GM12878 (cell line): ENCODE measurements at regions not wholly inside any gene's neighbourhood (a gene's known extent, or its start where the extent isn't known, plus 50 kb on each side); places are given as distances from the start of the nearest gene placed in this dataset.

ENCODE experiments used
- ATAC-seq: fragments of 200-7000 bp; cut with Tn5 transposase; 3 replicates; pipeline ENCODE4 v1.9.1; 2020; ENCODE audit warnings: mild to moderate bottlenecking, moderate library complexity
- BruUV-seq: library from RNA; stranded (reverse); fragments of 400-500 nt; replicated peaks from 2 replicates; lab custom pipeline; 2021; lab: Mats Ljungman, UMichigan
- CTCF ChIA-PET: fragments of 300-600 bp; sonication (Branson Sonifier 250); formaldehyde crosslinking; extraction: SDS; loops from one replicate; lab custom pipeline; 2021; ENCODE audit warnings: inconsistent platforms; lab: Yijun Ruan, JAX
- POLR2A ChIA-PET: fragments of 350-600 bp; formaldehyde crosslinking; extraction: SDS; loops from one replicate; lab custom pipeline; 2021; ENCODE audit warnings: inconsistent platforms; lab: Charles Lee
- RAD21 ChIA-PET: fragments of 300-600 bp; sonication (Branson Sonifier 250); formaldehyde crosslinking; loops from one replicate; lab custom pipeline; 2023; ENCODE audit warnings: antibody characterized with exemption; ENCODE audit not compliant: unreplicated experiment; lab: Charles Lee
- SMC1A ChIA-PET: fragments of 300-600 bp; sonication (Branson Sonifier 250); formaldehyde crosslinking; loops from one replicate; lab custom pipeline; 2023; ENCODE audit not compliant: unreplicated experiment, uncharacterized antibody; lab: Charles Lee
- DNase-seq: peaks from one replicate; pipeline ENCODE4 v3.0.0-alpha.2; 2011; ENCODE audit warnings: low read depth, low spot score
- FAIRE-seq: peaks from 3 replicates; lab custom pipeline; 2011; peaks lifted over from hg19 to GRCh38; lab: Jason Lieb, UNC
- H2AFZ ChIP-seq: 2 replicates; pipeline ENCODE4 v1.6.0; 2011; ENCODE audit warnings: low read depth, low read length, control low read depth; ENCODE audit not compliant: control insufficient read depth
- H3K27ac ChIP-seq: 2 replicates; pipeline ENCODE4 v1.5.1; 2011; ENCODE audit warnings: control low read depth; ENCODE audit not compliant: control insufficient read depth, insufficient read depth
- H3K27me3 ChIP-seq, 2 experiments: replicated peaks in 1 of 2; 2 replicates each; pipeline versions ENCODE4 v1.6.0 to v1.6.1; 2011; ENCODE audit warnings: low read length in 1 of 2; ENCODE audit not compliant: control insufficient read depth in 2 of 2, insufficient read depth in 2 of 2
- H3K36me3 ChIP-seq, 2 experiments: 2 replicates each; pipeline ENCODE4 v1.5.1; 2011; ENCODE audit warnings: low read length in 1 of 2; ENCODE audit not compliant: control insufficient read depth in 2 of 2, insufficient read depth in 2 of 2
- H3K4me1 ChIP-seq: 2 replicates; pipeline ENCODE4 v1.6.1; 2011; ENCODE audit warnings: mild to moderate bottlenecking, low read length, moderate library complexity, mixed read lengths; ENCODE audit not compliant: control insufficient read depth, insufficient read depth
- H3K4me2 ChIP-seq: 2 replicates; pipeline ENCODE4 v1.6.0; 2011; ENCODE audit warnings: control low read depth; ENCODE audit not compliant: control insufficient read depth, insufficient read depth
- H3K4me3 ChIP-seq: fragments of 200-600 bp; sonication (generic); 2 replicates; pipeline ENCODE4 v1.5.1; 2016
- H3K79me2 ChIP-seq: 2 replicates; pipeline ENCODE4 v1.6.0; 2011; ENCODE audit warnings: low read length; ENCODE audit not compliant: control insufficient read depth, insufficient read depth
- H3K9ac ChIP-seq: 2 replicates; pipeline ENCODE4 v1.8.0; 2011; ENCODE audit warnings: low read length, control low read depth, mixed read lengths; ENCODE audit not compliant: control insufficient read depth, insufficient read depth
- H3K9me3 ChIP-seq: replicated peaks from 3 replicates; pipeline ENCODE4 v1.5.1; 2011; ENCODE audit warnings: mild to moderate bottlenecking, low read length; ENCODE audit not compliant: control insufficient read depth, insufficient read depth
- H4K20me1 ChIP-seq: 2 replicates; pipeline ENCODE4 v1.6.0; 2011; ENCODE audit not compliant: control insufficient read depth, insufficient read depth
- ESRRA ChIP-seq: IDR thresholded peaks from 2 replicates; pipeline ENCODE4 v1.6.1; 2012; ENCODE audit warnings: mild to moderate bottlenecking, low read length, improper control_type of control experiment
- ETV6 ChIP-seq, 2 experiments: fragments of 450-650 bp in 1 of 2; IDR thresholded peaks in 1 of 2; conservative IDR thresholded peaks in 1 of 2; 2 replicates each; pipeline ENCODE4 v1.6.1; 2014; ENCODE audit warnings: antibody characterized with exemption in 1 of 2, borderline replicate concordance in 1 of 2, low read depth in 1 of 2, mild to moderate bottlenecking in 1 of 2, moderate library complexity in 1 of 2
- HDAC6 ChIP-seq: fragments of 200-600 bp; sonication (generic); IDR thresholded peaks from one replicate; pipeline ENCODE4 v1.8.0; 2017; ENCODE audit warnings: antibody characterized with exemption; ENCODE audit not compliant: unreplicated experiment
- IKZF2 ChIP-seq, 2 experiments: fragments of 450-650 bp; IDR thresholded peaks; 2 replicates each; pipeline ENCODE4 v1.6.1; 2017; ENCODE audit warnings: mild to moderate bottlenecking in 2 of 2, moderate library complexity in 2 of 2
- SUPT20H ChIP-seq: IDR thresholded peaks from 2 replicates; pipeline ENCODE4 v1.6.1; 2011; ENCODE audit warnings: low read depth, mild to moderate bottlenecking, low read length, moderate library complexity, borderline replicate concordance; ENCODE audit not compliant: control insufficient read depth
- ZNF24 ChIP-seq: fragments of 450-650 bp; IDR thresholded peaks from 2 replicates; pipeline ENCODE4 v1.6.1; 2017; ENCODE audit warnings: antibody characterized with exemption, mild to moderate bottlenecking
- WGBS: methylation state at CpG from one replicate; pipeline ENCODE4 v1.1.6; 2016; ENCODE audit warnings: low lambda C conversion rate; ENCODE audit not compliant: insufficient replicate concordance, insufficient coverage; ENCODE audit errors: missing lambda C conversion rate; 5-methylcytosine and 5-hydroxymethylcytosine counted together
- in situ Hi-C: fragments of 300-500 bp; cut with MboI; formaldehyde crosslinking; loops from 9 replicates; pipeline ENCODE4 v1.14.3; 2018; ENCODE audit warnings: mixed read lengths
- intact Hi-C: fragments of 100-400 bp; cut with micrococcal nuclease; formaldehyde crosslinking; loops from one replicate; pipeline ENCODE4 v1.14.2; 2022; ENCODE audit not compliant: unreplicated experiment
- TF ChIP-seq, protein P1 (sequence below): IDR thresholded peaks from 2 replicates; pipeline ENCODE4 v1.6.1; 2011; ENCODE audit warnings: low read depth, low read length, improper control_type of control experiment, borderline replicate concordance
- TF ChIP-seq, protein P2 (sequence below): fragments of 450-650 bp; formaldehyde crosslinking; IDR thresholded peaks from 2 replicates; pipeline ENCODE4 v1.4.0; 2020; ENCODE audit warnings: mild to moderate bottlenecking, moderate library complexity
- TF ChIP-seq, protein P3 (sequence below): IDR thresholded peaks from 2 replicates; pipeline ENCODE4 v1.6.1; 2012; ENCODE audit warnings: mild to moderate bottlenecking, low read depth, low read length

DNA sequence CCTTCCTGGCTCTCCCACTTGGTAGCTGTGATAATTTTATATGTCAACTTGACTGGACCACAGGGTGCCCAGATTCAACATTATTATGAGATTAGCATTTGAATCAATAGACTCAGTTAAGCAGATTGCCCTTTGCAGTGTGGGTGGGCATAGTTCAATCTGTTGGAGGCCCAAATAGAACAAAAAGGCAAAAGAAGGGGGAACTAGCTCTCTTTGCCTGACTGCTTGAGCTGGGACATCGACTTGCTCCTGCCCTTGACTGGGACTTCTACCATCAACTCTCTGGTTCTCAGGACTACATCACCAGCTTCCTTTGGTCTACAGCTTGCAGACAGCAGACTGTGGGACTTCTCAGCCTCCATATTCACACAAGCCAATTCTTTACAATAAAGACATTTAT is 1189.2 kb downstream of the BCL11B start:
- WGBS, result 0% methylated on average over 1 of the region's 1 CpG
- RAD21 ChIA-PET, result no interaction called here
- no peaks in the 10 kb centered on the region for H3K9me3 ChIP-seq
- no peak overlapping the region for H2AFZ ChIP-seq
- H3K4me2 ChIP-seq, result no peak overlapping the region
- H3K36me3 ChIP-seq, result no peaks in the 10 kb centered on the region
- FAIRE-seq (no peak), ATAC-seq (no peak)
- no peaks in the 10 kb centered on the region for H4K20me1 ChIP-seq
- no peak overlapping the region for H3K9ac ChIP-seq
- intact Hi-C loops, result no loop called here
- BruUV-seq, result no TSS peak
- H3K4me1 ChIP-seq, result no peaks in the 10 kb centered on the region
- POLR2A ChIA-PET, result no interaction called here
- no peaks in the 10 kb centered on the region for H3K79me2 ChIP-seq
- TF ChIP-seq ETV6 (conservative IDR thresholded peaks at IDR 0.05 in 1 of 2, IDR thresholded peaks at IDR 0.05 in 1 of 2; ENCODE audit: borderline replicate concordance in 1 of 2, low read depth in 1 of 2) (no peak), SUPT20H (no peak), HDAC6 (no peak)
- TF ChIP-seq, protein P1, sequence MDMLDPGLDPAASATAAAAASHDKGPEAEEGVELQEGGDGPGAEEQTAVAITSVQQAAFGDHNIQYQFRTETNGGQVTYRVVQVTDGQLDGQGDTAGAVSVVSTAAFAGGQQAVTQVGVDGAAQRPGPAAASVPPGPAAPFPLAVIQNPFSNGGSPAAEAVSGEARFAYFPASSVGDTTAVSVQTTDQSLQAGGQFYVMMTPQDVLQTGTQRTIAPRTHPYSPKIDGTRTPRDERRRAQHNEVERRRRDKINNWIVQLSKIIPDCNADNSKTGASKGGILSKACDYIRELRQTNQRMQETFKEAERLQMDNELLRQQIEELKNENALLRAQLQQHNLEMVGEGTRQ, result no peak
- TF ChIP-seq, all 136 proteins: peak for 0
- in situ Hi-C loops, result no loop called here
- ChIA-PET CTCF (no interaction called here), SMC1A (interaction anchor here (0.9 to 2.0 kb wide), 4 partner anchors 14 to 33 kb away, joined by 3 to 7 read pairs (median 4); no protein-coding TSS in a partner anchor)
- no peak overlapping the region for H3K4me3 ChIP-seq
- no peak for DNase-seq
- H3K27ac ChIP-seq, result no peak overlapping the region
- no peaks in the 10 kb centered on the region for H3K27me3 ChIP-seq

DNA sequence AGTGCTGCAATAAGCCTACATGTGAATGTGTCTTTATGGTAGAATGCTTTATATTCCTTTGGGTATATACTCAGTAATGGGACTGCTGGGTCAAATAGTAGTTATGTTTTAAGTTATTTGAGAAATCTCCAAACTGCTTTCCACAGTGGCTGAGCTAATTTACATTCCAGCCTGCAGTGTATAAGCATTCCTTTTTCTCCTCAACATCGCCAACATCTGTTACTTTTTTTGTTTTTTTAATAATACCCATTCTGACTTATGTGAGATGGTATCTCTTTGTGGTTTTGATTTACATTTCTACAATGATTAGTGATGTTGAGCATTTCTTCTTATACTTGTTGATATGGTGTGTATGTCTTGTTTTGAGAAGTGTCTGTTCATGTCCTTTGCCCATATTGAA is 1186.2 kb downstream of the BCL11B start:
- FAIRE-seq (no peak), ATAC-seq (no peak), DNase-seq (no peak)
- ChIA-PET CTCF (interaction anchor here (0.5 kb wide), 1 partner anchor 1331 kb away, joined by 5 read pairs; no protein-coding TSS in a partner anchor), SMC1A (interaction anchor here (1.9 kb wide), 1 partner anchor 9 kb away, joined by 6 read pairs; no protein-coding TSS in a partner anchor), RAD21 (no interaction called here), POLR2A (no interaction called here)
- Histone ChIP-seq H3K27ac (no peak overlapping the region), H3K4me3 (no peak overlapping the region), H3K4me1 (no peaks in the 10 kb centered on the region), H3K9ac (no peak overlapping the region), H3K27me3 (no peaks in the 10 kb centered on the region), H3K4me2 (no peak overlapping the region), H4K20me1 (no peaks in the 10 kb centered on the region), H3K36me3 (no peaks in the 10 kb centered on the region), H3K9me3 (no peaks in the 10 kb centered on the region), H3K79me2 (no peaks in the 10 kb centered on the region), H2AFZ (no peak overlapping the region)
- in situ Hi-C loops (no loop called here), intact Hi-C loops (no loop called here)
- no TSS peak for BruUV-seq
- WGBS, result 0% methylated on average over 1 of the region's 1 CpG
- TF ChIP-seq IKZF2 (IDR thresholded peaks at IDR 0.05) (no peak), ESRRA (no peak), ZNF24 (no peak)
- TF ChIP-seq, protein P2, sequence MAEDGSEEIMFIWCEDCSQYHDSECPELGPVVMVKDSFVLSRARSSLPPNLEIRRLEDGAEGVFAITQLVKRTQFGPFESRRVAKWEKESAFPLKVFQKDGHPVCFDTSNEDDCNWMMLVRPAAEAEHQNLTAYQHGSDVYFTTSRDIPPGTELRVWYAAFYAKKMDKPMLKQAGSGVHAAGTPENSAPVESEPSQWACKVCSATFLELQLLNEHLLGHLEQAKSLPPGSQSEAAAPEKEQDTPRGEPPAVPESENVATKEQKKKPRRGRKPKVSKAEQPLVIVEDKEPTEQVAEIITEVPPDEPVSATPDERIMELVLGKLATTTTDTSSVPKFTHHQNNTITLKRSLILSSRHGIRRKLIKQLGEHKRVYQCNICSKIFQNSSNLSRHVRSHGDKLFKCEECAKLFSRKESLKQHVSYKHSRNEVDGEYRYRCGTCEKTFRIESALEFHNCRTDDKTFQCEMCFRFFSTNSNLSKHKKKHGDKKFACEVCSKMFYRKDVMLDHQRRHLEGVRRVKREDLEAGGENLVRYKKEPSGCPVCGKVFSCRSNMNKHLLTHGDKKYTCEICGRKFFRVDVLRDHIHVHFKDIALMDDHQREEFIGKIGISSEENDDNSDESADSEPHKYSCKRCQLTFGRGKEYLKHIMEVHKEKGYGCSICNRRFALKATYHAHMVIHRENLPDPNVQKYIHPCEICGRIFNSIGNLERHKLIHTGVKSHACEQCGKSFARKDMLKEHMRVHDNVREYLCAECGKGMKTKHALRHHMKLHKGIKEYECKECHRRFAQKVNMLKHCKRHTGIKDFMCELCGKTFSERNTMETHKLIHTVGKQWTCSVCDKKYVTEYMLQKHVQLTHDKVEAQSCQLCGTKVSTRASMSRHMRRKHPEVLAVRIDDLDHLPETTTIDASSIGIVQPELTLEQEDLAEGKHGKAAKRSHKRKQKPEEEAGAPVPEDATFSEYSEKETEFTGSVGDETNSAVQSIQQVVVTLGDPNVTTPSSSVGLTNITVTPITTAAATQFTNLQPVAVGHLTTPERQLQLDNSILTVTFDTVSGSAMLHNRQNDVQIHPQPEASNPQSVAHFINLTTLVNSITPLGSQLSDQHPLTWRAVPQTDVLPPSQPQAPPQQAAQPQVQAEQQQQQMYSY (CRISPR knock-in tag), result no peak
- TF ChIP-seq, protein P3, sequence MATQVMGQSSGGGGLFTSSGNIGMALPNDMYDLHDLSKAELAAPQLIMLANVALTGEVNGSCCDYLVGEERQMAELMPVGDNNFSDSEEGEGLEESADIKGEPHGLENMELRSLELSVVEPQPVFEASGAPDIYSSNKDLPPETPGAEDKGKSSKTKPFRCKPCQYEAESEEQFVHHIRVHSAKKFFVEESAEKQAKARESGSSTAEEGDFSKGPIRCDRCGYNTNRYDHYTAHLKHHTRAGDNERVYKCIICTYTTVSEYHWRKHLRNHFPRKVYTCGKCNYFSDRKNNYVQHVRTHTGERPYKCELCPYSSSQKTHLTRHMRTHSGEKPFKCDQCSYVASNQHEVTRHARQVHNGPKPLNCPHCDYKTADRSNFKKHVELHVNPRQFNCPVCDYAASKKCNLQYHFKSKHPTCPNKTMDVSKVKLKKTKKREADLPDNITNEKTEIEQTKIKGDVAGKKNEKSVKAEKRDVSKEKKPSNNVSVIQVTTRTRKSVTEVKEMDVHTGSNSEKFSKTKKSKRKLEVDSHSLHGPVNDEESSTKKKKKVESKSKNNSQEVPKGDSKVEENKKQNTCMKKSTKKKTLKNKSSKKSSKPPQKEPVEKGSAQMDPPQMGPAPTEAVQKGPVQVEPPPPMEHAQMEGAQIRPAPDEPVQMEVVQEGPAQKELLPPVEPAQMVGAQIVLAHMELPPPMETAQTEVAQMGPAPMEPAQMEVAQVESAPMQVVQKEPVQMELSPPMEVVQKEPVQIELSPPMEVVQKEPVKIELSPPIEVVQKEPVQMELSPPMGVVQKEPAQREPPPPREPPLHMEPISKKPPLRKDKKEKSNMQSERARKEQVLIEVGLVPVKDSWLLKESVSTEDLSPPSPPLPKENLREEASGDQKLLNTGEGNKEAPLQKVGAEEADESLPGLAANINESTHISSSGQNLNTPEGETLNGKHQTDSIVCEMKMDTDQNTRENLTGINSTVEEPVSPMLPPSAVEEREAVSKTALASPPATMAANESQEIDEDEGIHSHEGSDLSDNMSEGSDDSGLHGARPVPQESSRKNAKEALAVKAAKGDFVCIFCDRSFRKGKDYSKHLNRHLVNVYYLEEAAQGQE, result no peak
